ENCODE measurements at regions not wholly inside any gene's neighbourhood (a gene's known extent, or its start where the extent isn't known, plus 50 kb on each side); places are given as distances from the start of the nearest gene placed in this dataset.
"Not testable (repeated sequence)": the region's sequence is repeated elsewhere in the genome, so short reads cannot be mapped to it uniquely, and the experiment has no call there.

GRCh38 chr2:82355622-82356021, 2051.1 kb upstream of the LRRTM1 start:
- DNase-seq: no peak

- no peak for DNase-seq
Observed at GRCh38 chr2:82345910-82346309, 2041.4 kb upstream of the LRRTM1 start.

- DNase-seq: no peak
Observed at GRCh38 chr2:82344670-82345069, 2040.1 kb upstream of the LRRTM1 start.

GRCh38 chr2:82342356-82342755, 2037.8 kb upstream of the LRRTM1 start:
- DNase-seq: no peak

GRCh38 chr2:82340578-82341053, 2036.1 kb upstream of the LRRTM1 start:
- DNase-seq: no peak

GRCh38 chr2:82339805-82340204, 2035.3 kb upstream of the LRRTM1 start:
- no peak for DNase-seq

GRCh38 chr2:82333697-82334096, 2029.1 kb upstream of the LRRTM1 start:
- no peak for DNase-seq

GRCh38 chr2:82330155-82330554, 2025.6 kb upstream of the LRRTM1 start:
- no peak for DNase-seq

- DNase-seq: not testable (repeated sequence)
Observed at GRCh38 chr2:82326180-82326767, 2021.7 kb upstream of the LRRTM1 start.

GRCh38 chr2:82320296-82320695, 2015.7 kb upstream of the LRRTM1 start:
- no peak for DNase-seq

GRCh38 chr2:82317012-82317411, 2012.5 kb upstream of the LRRTM1 start:
- DNase-seq: no peak

- no peak for DNase-seq
Observed at GRCh38 chr2:82316586-82316985, 2012.0 kb upstream of the LRRTM1 start.

GRCh38 chr2:82314836-82315472, 2010.4 kb upstream of the LRRTM1 start:
- no peak for DNase-seq

GRCh38 chr2:82307511-82307910, 2003.0 kb upstream of the LRRTM1 start:
- DNase-seq: no peak

- no peak for DNase-seq
Observed at GRCh38 chr2:82301506-82301905, 1997.0 kb upstream of the LRRTM1 start.

GRCh38 chr2:82289446-82289845, 1984.9 kb upstream of the LRRTM1 start:
- no peak for DNase-seq

- no peak for DNase-seq
Observed at GRCh38 chr2:82283075-82283474, 1978.5 kb upstream of the LRRTM1 start.

GRCh38 chr2:82282111-82282882, 1977.7 kb upstream of the LRRTM1 start:
- DNase-seq: no peak

GRCh38 chr2:82279367-82279766, 1974.8 kb upstream of the LRRTM1 start:
- DNase-seq: no peak

- no peak for DNase-seq
Observed at GRCh38 chr2:82278416-82278815, 1973.9 kb upstream of the LRRTM1 start.

- DNase-seq: no peak
Observed at GRCh38 chr2:82275599-82275998, 1971.0 kb upstream of the LRRTM1 start.

- no peak for DNase-seq
Observed at GRCh38 chr2:82268446-82268845, 1963.9 kb upstream of the LRRTM1 start.

GRCh38 chr2:82260521-82260920, 1956.0 kb upstream of the LRRTM1 start:
- no peak for DNase-seq

- DNase-seq: no peak
Observed at GRCh38 chr2:82259551-82259950, 1955.0 kb upstream of the LRRTM1 start.
